ENCODE measurements at regions not wholly inside any gene's neighbourhood (a gene's known extent, or its start where the extent isn't known, plus 50 kb on each side); places are given as distances from the start of the nearest gene placed in this dataset.
"Not testable (repeated sequence)": the region's sequence is repeated elsewhere in the genome, so short reads cannot be mapped to it uniquely, and the experiment has no call there.

DNA sequence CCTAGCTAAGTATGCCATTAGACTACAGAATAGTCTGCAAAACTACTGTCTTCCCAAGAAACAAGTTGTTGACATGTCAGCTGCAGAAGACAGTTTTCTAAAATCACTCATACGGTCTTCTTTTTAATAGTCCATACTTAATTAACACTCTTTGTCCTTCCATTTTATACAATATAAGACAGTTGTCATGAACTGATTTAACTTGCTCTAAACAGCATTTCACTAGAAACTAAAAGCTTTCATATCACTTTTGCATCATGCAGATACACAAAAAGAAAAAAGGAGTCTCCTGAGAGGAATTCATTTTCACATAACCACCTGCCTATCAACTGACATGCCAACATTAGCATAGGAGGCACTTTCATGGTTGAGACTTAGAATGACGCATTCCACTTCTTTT lies 1159.6 kb upstream of the CHAC2 start:
- intact Hi-C loops (cut with DNase I): no loop called here
- H3K36me3 ChIP-seq: no peaks in the 10 kb centered on the region
- no peak for DNase-seq
- 93 to 99% (median 97%) methylated on average over 2 of the region's 2 CpGs for WGBS, 3 donors
- TF ChIP-seq EP300 (IDR thresholded peaks at IDR 0.05): no peak
- TF ChIP-seq POLR2A (IDR thresholded peaks at IDR 0.05): no peak
- TF ChIP-seq CTCF (IDR thresholded peaks at IDR 0.05): no peak
- H3K9me3 ChIP-seq: no peaks in the 10 kb centered on the region
- no peak overlapping the region for H3K27ac ChIP-seq
- H3K27me3 ChIP-seq: no peaks in the 10 kb centered on the region
- no peaks in the 10 kb centered on the region for H3K4me1 ChIP-seq (ENCODE audit: insufficient read depth)
- no peak overlapping the region for H3K4me3 ChIP-seq

DNA sequence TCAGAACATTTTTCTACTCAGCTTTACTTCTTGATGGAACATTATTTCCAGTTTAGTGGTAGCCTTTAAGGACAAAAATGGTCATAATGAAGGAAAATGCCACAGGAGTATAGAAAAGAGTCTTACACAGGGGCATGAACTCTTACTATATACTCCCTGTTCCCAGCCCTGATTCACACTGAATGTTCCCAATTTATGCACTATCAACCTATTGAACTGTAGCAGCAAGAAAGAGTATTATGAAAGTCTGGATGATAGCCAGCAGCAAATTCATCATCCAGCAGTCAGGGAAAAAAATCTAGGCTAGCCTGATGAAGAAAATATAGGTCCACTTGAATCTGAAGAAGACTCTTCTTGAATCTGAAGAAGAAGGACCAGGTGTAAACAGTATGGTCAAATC lies 1170.3 kb upstream of the CHAC2 start:
- no peaks in the 10 kb centered on the region for H3K4me1 ChIP-seq (ENCODE audit: insufficient read depth)
- TF ChIP-seq POLR2A (IDR thresholded peaks at IDR 0.05): no peak
- no peak for TF ChIP-seq EP300 (IDR thresholded peaks at IDR 0.05)
- no peak for TF ChIP-seq CTCF (IDR thresholded peaks at IDR 0.05)
- no peaks in the 10 kb centered on the region for H3K36me3 ChIP-seq
- no peaks in the 10 kb centered on the region for H3K9me3 ChIP-seq
- no peak overlapping the region for H3K27ac ChIP-seq
- H3K27me3 ChIP-seq: no peaks in the 10 kb centered on the region
- H3K4me3 ChIP-seq: no peak overlapping the region
- intact Hi-C loops (cut with DNase I): no loop called here
- DNase-seq: no peak

GRCh38 chr2:52594026-52594425 lies 1173.6 kb upstream of the CHAC2 start:
- H3K9me3 ChIP-seq: no peaks in the 10 kb centered on the region
- H3K4me1 ChIP-seq (ENCODE audit: insufficient read depth): no peaks in the 10 kb centered on the region
- intact Hi-C loops (cut with DNase I): no loop called here
- TF ChIP-seq EP300 (IDR thresholded peaks at IDR 0.05) (no peak), POLR2A (IDR thresholded peaks at IDR 0.05) (no peak), CTCF (IDR thresholded peaks at IDR 0.05) (no peak)
- DNase-seq: no peak
- H3K4me3 ChIP-seq: no peak overlapping the region
- H3K27ac ChIP-seq: no peak overlapping the region
- H3K36me3 ChIP-seq: no peaks in the 10 kb centered on the region
- 12 to 31% (median 17%) methylated on average over 2 of the region's 2 CpGs for WGBS, 3 donors
- no peaks in the 10 kb centered on the region for H3K27me3 ChIP-seq

DNA sequence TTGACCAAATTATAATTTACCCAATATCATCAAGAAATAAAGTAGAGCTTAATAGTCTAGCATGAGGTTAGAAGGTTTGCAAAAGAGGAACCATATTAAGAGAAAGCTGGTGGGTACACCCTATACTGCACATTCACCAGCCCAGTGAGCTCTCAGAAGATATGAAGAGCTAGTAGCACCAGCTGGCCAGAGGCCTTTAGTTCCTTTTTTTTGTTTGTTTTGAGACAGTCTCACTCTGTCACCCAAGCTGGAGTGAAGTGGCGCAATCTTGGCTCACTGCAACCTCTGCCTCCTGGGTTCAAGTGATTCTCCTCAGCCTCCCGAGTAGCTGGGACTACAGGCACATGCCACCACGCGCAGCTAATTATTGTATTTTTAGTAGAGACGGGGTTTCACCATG lies 1183.5 kb upstream of the CHAC2 start:
- 86 to 98% (median 88%) methylated on average over 5 of the region's 5 CpGs for WGBS, 3 donors
- H3K4me1 ChIP-seq (ENCODE audit: insufficient read depth); H3K4me3 ChIP-seq; H3K27ac ChIP-seq; H3K9me3 ChIP-seq; DNase-seq; H3K27me3 ChIP-seq; intact Hi-C loops (cut with DNase I); H3K36me3 ChIP-seq: not testable (repeated sequence)

GRCh38 chr2:52572469-52572894 lies 1195.1 kb upstream of the CHAC2 start:
- H3K4me3 ChIP-seq: no peak overlapping the region
- no peak overlapping the region for H3K27ac ChIP-seq
- no peak for DNase-seq
- 97 to 99% (median 99%) methylated on average over 41 of the region's 41 CpGs for WGBS, 3 donors
- intact Hi-C loops (cut with DNase I): no loop called here
- no peaks in the 10 kb centered on the region for H3K4me1 ChIP-seq (ENCODE audit: insufficient read depth)
- no peaks in the 10 kb centered on the region for H3K36me3 ChIP-seq
- no peak for TF ChIP-seq POLR2A (IDR thresholded peaks at IDR 0.05)
- no peak for TF ChIP-seq CTCF (IDR thresholded peaks at IDR 0.05)
- no peak for TF ChIP-seq EP300 (IDR thresholded peaks at IDR 0.05)
- no peaks in the 10 kb centered on the region for H3K9me3 ChIP-seq
- no peaks in the 10 kb centered on the region for H3K27me3 ChIP-seq
